DND-41 (cell line): ENCODE measurements at regions not wholly inside any gene's neighbourhood (a gene's known extent, or its start where the extent isn't known, plus 50 kb on each side); places are given as distances from the start of the nearest gene placed in this dataset.

Source experiments
- ATAC-seq: fragments of 200-7000 bp; cut with Tn5 transposase; 3 replicates; pipeline ENCODE4 v1.9.1; 2021; ENCODE audit warnings: low read depth; ENCODE audit not compliant: insufficient read depth
- DNase-seq: peaks from one replicate; pipeline ENCODE4 v3.0.0-alpha.2; 2020
- H2AFZ ChIP-seq: 2 replicates; pipeline ENCODE4 v1.6.0; 2012; ENCODE audit warnings: low read depth, low read length
- H3K27ac ChIP-seq: 2 replicates; pipeline ENCODE4 v1.5.1; 2012; ENCODE audit warnings: low read length, inconsistent platforms
- H3K27me3 ChIP-seq: fragments of 200-600 bp; sonication (generic); 2 replicates; pipeline ENCODE4 v1.6.0; 2012; ENCODE audit warnings: low read length, mild to moderate bottlenecking, inconsistent platforms; ENCODE audit not compliant: insufficient read depth, poor library complexity
- H3K36me3 ChIP-seq: 2 replicates; pipeline ENCODE4 v1.5.1; 2012; ENCODE audit warnings: low read length, inconsistent platforms; ENCODE audit not compliant: insufficient read depth
- H3K4me1 ChIP-seq: 2 replicates; pipeline ENCODE4 v1.5.1; 2012; ENCODE audit warnings: mild to moderate bottlenecking, low read length; ENCODE audit not compliant: insufficient read depth
- H3K4me2 ChIP-seq: 2 replicates; pipeline ENCODE4 v1.6.0; 2012; ENCODE audit warnings: mild to moderate bottlenecking, moderate library complexity, low read length, inconsistent platforms; ENCODE audit not compliant: insufficient read depth
- H3K4me3 ChIP-seq, 2 experiments: fragments of 200-600 bp in 1 of 2; shearing (Covaris generic) in 1 of 2; 2 replicates each; pipeline ENCODE4 v1.5.1; 2012 to 2016; ENCODE audit warnings: inconsistent platforms in 2 of 2, low read length in 2 of 2, mild to moderate bottlenecking in 2 of 2, low read depth in 1 of 2, moderate library complexity in 1 of 2
- H3K79me2 ChIP-seq: 2 replicates; pipeline ENCODE4 v1.6.0; 2012; ENCODE audit warnings: low read length, inconsistent platforms; ENCODE audit not compliant: insufficient read depth
- H3K9ac ChIP-seq: 2 replicates; pipeline ENCODE4 v1.6.0; 2012; ENCODE audit warnings: low read depth, mild to moderate bottlenecking, inconsistent platforms, low read length, moderate library complexity
- H3K9me3 ChIP-seq: 2 replicates; pipeline ENCODE4 v1.5.1; 2012; ENCODE audit warnings: low read length, moderate library complexity, mild to moderate bottlenecking, inconsistent platforms; ENCODE audit not compliant: insufficient read depth, severe bottlenecking
- H4K20me1 ChIP-seq: 2 replicates; pipeline ENCODE4 v1.6.0; 2012; ENCODE audit warnings: low read length; ENCODE audit not compliant: insufficient read depth
- EZH2 ChIP-seq: IDR thresholded peaks from 3 replicates; pipeline ENCODE4 v1.6.1; 2012; ENCODE audit warnings: borderline replicate concordance, low read depth, mild to moderate bottlenecking, moderate library complexity, low read length, inconsistent platforms; ENCODE audit not compliant: severe bottlenecking
- TF ChIP-seq, protein P1 (sequence below): IDR thresholded peaks from 2 replicates; pipeline ENCODE4 v1.5.1; 2012; ENCODE audit warnings: borderline replicate concordance, low read length, moderate library complexity, mild to moderate bottlenecking; ENCODE audit not compliant: poor library complexity, severe bottlenecking; ENCODE audit errors: extremely low read depth

GRCh38 chr10:109306698-109307097, 616.6 kb downstream of the XPNPEP1 start:
- Histone ChIP-seq H3K9ac (no peak overlapping the region), H3K27me3 (no peaks in the 10 kb centered on the region), H3K9me3 (no peaks in the 10 kb centered on the region), H3K4me2 (no peak overlapping the region), H4K20me1 (no peaks in the 10 kb centered on the region), H3K36me3 (no peaks in the 10 kb centered on the region), H3K27ac (no peak overlapping the region), H3K79me2 (no peaks in the 10 kb centered on the region), H3K4me1 (no peaks in the 10 kb centered on the region), H3K4me3 (no peak overlapping the region), H2AFZ (no peak overlapping the region)
- TF ChIP-seq EZH2: no peak
- TF ChIP-seq, protein P1, sequence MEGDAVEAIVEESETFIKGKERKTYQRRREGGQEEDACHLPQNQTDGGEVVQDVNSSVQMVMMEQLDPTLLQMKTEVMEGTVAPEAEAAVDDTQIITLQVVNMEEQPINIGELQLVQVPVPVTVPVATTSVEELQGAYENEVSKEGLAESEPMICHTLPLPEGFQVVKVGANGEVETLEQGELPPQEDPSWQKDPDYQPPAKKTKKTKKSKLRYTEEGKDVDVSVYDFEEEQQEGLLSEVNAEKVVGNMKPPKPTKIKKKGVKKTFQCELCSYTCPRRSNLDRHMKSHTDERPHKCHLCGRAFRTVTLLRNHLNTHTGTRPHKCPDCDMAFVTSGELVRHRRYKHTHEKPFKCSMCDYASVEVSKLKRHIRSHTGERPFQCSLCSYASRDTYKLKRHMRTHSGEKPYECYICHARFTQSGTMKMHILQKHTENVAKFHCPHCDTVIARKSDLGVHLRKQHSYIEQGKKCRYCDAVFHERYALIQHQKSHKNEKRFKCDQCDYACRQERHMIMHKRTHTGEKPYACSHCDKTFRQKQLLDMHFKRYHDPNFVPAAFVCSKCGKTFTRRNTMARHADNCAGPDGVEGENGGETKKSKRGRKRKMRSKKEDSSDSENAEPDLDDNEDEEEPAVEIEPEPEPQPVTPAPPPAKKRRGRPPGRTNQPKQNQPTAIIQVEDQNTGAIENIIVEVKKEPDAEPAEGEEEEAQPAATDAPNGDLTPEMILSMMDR: no peak
- DNase-seq: no peak
- ATAC-seq: no peak

DNA sequence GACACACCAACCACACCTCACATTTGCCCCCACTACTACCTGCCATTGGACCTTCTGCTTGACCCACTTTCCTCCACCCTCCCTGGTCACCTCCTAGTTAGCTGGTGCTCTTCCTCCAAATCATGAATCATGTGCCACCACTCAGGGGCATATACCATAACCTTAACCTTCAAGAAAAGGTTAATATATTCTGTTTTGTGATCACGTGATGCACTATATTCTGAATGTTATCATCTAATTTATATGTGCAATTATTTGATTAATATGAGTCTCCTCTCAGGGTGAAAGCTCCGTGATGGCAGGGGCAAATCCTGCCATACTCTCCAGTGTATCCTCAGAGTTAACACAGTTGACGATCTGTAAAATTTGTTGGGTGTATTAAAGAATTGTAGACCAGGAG, 635.5 kb downstream of the XPNPEP1 start:
- ATAC-seq (no peak), DNase-seq (no peak)
- no peaks in the 10 kb centered on the region for H4K20me1 ChIP-seq
- TF ChIP-seq EZH2: no peak
- TF ChIP-seq, protein P1: no peak
- no peaks in the 10 kb centered on the region for H3K79me2 ChIP-seq
- no peak overlapping the region for H3K27ac ChIP-seq
- no peak overlapping the region for H3K4me3 ChIP-seq
- H2AFZ ChIP-seq: no peak overlapping the region
- H3K9ac ChIP-seq: no peak overlapping the region
- H3K4me1 ChIP-seq: no peaks in the 10 kb centered on the region
- H3K27me3 ChIP-seq: no peaks in the 10 kb centered on the region
- H3K9me3 ChIP-seq: no peaks in the 10 kb centered on the region
- no peaks in the 10 kb centered on the region for H3K36me3 ChIP-seq
- no peak overlapping the region for H3K4me2 ChIP-seq

- Histone ChIP-seq H3K9me3 (no peaks in the 10 kb centered on the region), H4K20me1 (no peaks in the 10 kb centered on the region), H3K9ac (no peak overlapping the region), H3K36me3 (no peaks in the 10 kb centered on the region), H2AFZ (no peak overlapping the region), H3K27me3 (no peaks in the 10 kb centered on the region), H3K79me2 (no peaks in the 10 kb centered on the region), H3K4me3 (no peak overlapping the region), H3K4me2 (no peak overlapping the region), H3K27ac (no peak overlapping the region), H3K4me1 (no peaks in the 10 kb centered on the region)
- DNase-seq (no peak), ATAC-seq (no peak)
- no peak for TF ChIP-seq EZH2
These were observed 640.8 kb downstream of the XPNPEP1 start for GRCh38 chr10:109282510-109282909.

DNA sequence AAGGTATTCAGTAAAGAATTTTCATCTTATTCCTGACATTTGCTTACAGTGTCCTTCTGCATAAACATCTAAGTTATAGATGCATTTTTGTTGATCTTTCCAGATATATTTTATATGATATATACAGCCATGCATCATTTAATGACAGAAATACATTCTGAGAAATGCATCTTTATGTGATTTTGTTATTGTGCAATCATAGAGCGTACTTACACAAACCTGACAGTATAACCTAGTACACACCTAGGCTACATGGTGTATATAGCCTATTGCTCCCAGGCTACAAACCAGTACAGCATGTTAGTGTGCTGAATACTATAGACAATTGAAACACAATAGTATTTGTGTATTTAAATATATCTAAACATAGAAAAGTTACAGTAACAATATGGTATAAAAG, 642.0 kb downstream of the XPNPEP1 start:
- H3K9me3 ChIP-seq: no peaks in the 10 kb centered on the region
- H3K4me3 ChIP-seq: no peak overlapping the region
- no peak for TF ChIP-seq EZH2
- TF ChIP-seq, protein P1: no peak
- H3K4me1 ChIP-seq: no peaks in the 10 kb centered on the region
- H4K20me1 ChIP-seq: no peaks in the 10 kb centered on the region
- H3K36me3 ChIP-seq: no peaks in the 10 kb centered on the region
- ATAC-seq (no peak), DNase-seq (no peak)
- H3K27me3 ChIP-seq: no peaks in the 10 kb centered on the region
- no peaks in the 10 kb centered on the region for H3K79me2 ChIP-seq
- no peak overlapping the region for H3K27ac ChIP-seq
- H2AFZ ChIP-seq: no peak overlapping the region
- H3K4me2 ChIP-seq: no peak overlapping the region
- no peak overlapping the region for H3K9ac ChIP-seq
